NCI-H2196 (cell line): ENCODE measurements at regions not wholly inside any gene's neighbourhood (a gene's known extent, or its start where the extent isn't known, plus 50 kb on each side); places are given as distances from the start of the nearest gene placed in this dataset.

Experiments
- DNase-seq: peaks from one replicate; lab custom pipeline; 2025; ENCODE audit not compliant: unreplicated experiment; lab: John Stamatoyannopoulos, UW

DNA sequence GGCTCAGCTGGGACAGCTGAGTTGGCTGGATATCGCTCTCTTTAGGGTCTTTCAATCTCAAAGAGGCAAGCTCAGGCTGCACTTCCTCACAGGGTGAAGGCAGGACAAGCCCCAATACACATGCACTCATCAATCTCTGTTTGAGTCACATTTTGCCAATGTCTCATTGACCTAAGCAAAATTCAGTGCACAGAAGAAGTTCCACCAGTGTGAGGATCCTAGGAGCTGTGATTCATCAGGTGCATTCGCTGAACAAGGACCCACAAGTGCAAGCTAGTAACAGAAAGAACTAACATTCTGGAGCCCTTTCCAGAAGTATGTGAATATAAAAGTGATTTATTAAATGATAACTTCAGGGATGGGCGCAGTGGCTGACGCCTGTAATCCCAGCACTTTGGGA lies 477.2 kb downstream of the GPAM start:
- DNase-seq, result no peak

DNA sequence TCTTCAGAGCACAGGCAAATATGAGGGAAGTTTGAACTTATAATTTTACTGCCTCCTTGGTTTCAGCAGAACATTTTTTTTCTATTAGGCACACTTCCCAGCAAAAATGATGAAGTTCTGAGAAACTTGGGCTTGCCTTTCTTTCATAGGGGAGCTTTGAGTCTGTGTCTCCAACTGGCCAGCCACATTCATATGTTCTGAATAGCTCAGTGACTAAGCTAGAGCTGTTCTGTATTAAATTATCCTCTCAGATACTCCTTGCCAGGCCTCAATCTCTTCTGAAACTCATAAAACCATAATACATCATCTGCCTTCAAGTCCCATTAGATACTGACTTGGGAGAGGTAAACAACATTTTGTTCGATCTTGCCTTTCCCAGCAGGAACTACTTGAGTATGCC lies 476.5 kb downstream of the GPAM start:
- no peak for DNase-seq

DNA sequence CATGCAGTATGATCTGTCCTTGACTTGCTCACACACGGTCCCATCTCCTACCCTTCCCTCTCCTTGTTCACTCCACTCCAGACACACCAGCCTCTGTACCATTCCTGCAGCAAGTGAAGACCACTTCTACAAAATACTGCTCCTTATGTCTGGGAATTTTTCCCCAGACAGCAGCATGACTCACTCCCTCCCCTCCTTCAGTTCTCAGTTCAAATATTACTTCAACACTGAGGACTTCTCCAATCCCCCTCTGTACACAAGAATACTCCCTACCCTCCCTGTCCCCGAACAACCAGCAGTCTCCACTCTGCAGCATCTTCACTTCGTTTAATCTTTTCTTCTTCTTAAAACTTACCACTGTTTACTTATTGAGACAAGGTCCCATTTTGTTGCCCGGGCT lies 474.0 kb downstream of the GPAM start:
- DNase-seq, result no peak

DNA sequence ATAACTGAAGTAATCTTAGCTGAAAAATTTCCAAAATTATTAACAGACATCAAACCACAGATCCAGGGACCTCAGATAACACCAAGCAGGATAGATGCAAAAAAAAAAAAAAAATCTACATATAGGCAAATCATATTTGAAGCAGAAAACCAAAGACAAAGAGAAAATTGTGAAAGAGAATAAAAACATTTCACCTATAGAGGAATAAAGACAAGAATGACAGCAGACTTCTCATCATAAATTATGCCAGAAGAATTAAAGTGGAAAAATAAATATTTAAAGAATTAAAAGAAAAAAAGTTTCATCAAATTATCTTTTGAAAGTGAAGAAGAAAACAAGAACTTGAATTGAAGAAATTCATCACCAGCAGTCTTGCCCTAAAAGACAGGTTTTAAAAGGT lies 467.5 kb downstream of the GPAM start:
- no peak for DNase-seq

DNA sequence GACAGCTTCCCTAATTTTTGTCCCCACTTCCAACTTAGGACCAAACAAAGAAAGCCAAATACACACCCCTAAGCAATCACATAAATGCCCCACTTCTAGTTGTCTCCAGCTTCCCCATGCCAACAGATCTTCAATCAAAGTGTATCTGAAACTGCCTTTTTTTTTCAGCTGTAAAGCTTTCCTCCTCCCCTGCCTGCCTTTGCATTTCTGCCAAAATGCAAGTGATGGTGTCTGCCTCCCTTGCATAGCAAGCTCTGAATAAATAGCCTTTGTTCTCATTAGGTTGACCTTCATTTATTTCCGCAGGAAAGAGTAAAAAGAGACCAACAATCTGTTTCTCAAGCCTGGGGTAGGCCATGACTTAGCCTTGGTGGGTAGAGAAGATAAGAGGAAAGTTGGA lies 459.4 kb downstream of the GPAM start:
- DNase-seq, result no peak

DNA sequence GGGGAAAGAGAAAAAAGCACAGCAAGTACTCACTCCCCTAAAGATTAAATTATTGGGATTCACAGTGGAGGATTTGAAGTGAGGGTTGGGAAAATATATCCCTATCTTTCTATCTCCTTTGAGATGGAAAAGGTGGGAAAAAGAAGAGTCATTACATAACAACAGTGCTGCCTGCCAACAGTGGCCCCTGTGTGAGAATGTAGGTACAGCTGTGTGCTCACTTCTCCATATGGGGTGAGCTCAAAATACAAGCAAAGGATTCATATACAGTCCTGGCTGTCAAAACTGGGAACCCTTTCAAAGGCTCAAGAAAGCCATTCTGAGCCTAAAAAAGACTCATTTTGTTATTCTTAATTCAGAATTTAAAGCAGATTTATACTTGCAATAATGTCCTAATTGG lies 458.5 kb downstream of the GPAM start:
- DNase-seq, result no peak

DNA sequence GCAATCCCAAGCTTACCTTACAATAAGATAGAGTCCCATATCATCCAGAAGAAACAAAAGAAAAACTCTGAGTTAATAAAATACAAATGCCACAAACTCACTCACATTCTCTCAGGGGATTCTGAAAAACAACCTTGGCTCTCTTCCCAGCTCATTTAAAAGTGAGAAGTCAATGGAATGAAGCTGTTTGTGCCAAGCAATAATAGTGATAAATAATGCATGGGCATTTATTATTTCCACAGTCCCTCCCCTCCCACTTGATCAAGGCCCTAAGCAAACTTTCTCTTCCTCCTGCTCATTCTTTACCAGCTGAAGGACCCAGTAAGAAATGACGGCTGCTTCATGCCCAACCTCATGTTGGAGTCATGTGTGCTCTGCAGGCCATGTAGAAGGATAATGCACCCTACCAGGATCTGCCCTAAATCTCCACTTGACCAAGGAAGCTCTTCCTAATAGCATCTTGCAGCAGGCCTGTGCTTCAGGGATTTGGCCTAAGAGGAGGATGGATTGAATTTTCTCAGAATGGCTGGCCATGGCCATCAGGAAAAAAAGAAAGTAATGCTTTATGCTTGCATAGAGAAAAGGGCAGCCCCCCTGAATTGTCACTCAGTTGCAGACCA lies 451.3 kb downstream of the GPAM start:
- DNase-seq, result no peak

DNA sequence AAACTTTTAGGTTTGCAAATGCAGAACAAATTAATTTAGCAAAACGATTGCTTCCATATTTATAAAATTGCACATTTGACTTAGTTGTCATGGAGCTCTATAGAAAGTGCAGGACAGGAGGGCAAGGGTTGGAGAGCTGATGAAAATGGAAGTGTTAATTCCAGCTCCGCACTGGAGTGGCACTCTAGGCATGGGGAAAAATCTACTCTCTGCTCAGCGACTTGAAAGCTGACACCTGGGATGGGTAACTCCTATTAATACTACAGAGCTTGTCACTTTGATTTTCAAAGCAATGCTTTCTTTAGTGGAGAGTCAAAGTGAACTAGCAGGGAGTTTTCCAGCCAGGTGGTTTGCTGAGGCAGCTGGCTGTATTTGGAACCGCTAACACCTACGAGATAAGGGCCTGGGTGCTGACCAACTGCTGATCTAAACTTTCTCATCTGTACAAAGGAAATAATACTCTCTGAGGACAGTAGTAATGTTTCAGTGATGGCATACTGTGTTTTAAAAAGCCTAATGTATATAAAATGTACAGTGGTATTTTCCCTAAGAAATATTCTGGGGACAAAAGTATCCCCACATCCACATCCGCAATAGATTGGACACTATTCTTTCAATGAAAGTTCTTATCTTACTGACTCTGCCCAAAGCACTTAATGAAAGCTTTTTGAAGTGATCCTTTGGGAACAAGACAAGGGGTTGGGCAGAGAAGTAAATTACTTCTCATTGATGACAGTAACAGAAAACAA lies 444.3 kb downstream of the GPAM start:
- no peak for DNase-seq

DNA sequence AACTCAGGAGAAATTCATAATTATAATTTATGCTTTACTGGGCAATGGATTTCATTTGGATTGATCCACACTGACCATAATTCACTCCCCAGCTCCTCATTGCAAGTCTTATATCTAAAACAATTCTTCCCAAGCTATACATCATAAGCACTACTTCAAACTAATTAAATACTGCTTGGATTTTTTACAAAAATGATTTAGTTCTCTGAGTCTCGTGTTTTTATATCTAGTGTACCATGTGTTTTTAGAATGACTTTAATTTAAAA lies 443.8 kb downstream of the GPAM start:
- DNase-seq, result no peak

DNA sequence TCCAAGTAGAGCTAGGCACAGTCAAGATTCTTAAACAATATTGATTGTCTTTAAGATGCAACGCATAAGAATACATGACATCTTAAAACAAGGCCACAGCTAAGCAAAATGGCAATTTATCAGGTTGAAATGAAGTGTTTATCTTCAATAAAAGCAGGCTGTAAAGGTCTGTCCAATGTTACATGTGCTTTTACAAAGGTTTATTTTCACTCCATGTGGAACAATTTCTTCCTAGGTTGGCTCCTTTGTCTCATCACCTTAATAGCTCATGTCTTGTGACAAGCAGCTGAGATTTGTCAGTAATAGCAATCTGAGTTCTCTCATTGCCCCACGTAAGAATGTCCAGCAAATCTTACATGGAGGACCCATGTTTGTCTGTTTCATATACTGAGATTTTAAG lies 437.6 kb downstream of the GPAM start:
- no peak for DNase-seq

DNA sequence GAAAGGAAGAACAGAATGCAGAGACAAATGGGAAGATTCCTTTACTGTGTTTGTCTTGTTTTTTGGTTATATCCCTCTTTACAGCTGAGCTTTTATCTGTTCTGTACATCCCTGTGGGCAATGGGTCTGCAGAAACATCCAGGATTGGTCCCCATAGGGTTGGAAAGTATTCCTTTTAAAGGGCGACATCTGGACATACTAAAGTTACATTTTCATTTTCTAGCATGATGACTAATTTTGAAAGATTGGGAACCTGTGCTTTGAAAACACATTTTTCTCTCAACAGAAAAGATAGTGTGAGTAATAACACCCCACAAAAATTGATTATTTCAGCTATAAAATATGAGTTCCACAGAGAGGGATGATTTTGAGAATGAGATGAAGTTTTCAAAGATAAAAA lies 435.8 kb downstream of the GPAM start:
- no peak for DNase-seq

DNA sequence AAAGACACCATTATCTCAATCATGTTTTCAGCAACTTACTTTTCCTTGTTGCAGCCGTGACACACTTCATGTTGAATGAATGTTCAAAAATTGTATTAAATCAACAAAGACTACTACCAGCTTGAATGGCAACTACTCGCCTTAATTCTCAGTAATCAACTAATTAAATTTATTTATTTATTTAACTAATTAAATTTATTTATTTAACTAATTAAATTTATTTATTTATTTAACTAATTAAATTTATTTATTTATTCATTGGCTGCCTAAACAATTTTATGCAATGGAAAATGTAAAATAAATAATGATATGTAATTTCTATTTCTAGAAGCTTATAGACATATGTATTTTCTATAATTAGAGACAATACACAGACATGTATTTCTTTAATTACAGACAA lies 435.4 kb downstream of the GPAM start:
- no peak for DNase-seq

DNA sequence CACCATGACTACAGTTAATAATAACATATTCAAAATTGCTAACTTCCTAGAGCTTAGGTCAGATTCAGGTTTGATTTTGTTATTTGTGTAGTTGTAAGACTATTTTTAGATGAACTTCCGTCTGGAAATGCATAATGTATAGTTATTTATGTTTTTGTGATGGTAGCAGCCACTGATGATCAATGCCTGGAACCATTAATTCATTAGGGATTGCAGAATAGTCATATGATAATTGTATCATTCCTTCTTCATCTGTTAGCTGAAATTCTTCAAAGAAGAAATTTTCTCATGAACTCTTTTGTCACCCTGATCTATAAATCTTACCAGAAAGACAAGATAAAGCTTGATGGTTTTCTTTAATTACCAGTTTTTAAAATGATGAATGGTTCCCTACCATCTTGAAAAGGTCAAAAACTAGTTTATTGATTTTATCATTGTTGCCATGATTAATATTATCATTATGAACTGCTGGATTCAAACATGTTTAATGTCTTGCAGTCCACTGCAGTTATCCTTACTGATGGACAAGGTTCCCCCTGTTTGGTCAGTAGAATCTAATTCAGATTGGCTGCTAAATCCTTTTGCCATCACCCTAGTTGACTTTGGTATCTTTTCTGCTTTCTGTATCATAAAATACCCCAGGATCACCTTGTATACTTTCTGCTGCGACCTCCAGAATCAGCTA lies 433.3 kb downstream of the GPAM start:
- DNase-seq, result no peak

DNA sequence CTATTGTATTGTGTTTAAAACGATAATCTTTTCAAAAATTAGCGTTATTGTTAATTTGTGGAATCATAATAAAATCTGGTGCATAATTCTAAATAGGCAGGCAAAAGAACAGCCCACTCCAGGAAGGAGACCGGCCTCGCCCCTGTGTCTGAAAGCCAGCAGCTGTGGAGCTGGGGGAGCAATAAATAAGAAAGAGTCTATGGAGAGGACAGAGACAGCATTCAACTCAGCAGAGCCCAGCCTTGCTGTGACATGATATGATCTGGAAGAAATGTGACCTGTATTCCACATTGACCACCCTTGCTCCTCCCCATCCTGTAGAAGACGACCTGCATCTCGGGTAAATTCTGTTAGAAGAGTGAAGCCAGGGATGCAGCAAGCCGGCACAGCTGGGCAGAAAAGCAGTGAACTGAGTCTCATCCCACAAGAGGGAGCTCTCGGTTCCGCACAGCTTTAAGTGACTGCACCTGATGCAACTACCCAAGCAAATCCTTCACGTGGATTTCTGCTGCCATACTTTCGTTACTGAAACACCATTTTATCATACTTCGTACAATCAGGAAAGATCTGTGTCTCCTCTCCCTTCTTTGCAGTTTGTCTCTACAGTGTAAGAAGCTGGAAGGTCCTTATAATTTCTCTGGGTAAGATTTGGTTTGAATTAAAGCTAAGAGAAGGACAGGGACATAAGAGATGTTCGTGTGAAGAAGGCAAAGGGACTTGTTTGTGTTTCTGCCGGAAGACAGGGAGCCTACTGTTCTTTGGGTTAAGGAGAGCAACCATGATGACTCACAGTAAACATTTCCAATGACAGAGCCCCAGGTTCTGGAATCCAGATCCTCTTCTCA lies 427.1 kb downstream of the GPAM start:
- DNase-seq, result no peak

DNA sequence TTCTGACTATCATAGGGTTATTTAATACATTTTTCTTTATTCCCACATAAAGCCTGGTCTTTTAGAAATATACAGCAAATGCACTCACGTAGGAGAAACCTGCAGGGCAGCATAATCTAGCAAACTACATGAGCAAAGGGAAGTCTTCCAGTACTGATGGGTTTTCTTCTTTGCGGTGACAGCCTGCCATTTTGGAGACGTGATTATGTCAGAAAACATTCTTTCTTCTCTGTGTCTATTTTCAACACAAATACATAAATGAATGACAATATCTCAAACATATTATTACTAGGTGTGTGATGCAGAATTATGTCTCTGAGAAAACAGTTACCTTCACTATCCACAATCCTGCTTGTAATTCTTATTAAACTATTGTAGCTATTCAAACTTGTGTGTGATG lies 425.0 kb downstream of the GPAM start:
- no peak for DNase-seq

DNA sequence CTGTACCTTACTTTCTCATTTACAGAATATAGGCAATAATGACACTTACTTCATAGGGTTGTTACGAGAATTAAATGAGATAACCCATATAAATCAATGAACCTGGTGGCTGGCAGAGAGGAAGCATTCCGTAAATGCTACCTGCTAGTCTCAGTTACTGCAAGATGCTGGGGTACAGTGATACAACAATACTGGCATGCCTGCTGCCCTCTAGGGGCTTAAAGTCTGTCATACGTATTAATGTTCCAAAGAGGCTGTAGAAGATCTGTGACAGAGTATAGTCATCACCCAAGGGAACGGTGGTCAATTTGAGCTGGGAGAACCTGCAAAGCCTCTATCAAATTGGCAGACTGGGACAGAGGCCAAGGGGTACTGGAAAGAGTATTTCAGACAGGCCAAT lies 421.5 kb downstream of the GPAM start:
- DNase-seq, result no peak

DNA sequence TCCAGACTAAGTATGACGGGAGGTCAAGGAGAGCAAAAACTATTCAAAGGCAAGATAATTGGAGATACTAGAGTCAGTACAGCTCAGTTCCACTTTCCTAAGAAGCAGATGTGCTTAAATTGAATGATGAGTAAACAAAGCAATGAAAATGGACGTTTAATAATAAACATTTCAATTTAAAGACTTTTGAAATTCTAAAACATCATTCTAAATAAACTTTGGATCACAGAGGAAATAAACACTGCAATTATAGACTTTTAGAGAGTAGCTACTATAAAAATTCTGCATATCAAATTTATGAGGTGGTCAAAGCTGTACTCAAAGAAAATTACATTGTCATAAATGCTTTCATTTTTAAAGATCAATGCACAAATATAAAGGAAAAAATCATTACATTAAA lies 418.3 kb downstream of the GPAM start:
- no peak for DNase-seq

DNA sequence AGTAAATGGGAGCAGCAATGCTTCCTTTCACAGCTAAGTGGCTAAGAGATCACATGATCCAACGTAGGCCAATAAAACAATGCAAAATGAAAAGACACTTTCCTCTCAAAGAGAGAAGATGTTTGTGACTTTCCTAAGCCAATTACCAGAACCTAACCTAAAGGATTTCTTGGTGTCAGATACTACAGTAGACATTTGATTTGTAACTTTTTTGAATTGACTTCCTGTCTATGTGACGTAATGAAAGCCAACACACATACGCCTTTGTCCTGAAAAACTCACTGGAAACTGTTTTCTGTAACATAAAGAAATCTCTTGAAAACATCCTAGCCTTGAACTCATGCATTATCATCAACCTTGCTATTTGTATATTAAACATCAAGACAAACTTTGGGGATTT lies 417.1 kb downstream of the GPAM start:
- DNase-seq, result no peak

DNA sequence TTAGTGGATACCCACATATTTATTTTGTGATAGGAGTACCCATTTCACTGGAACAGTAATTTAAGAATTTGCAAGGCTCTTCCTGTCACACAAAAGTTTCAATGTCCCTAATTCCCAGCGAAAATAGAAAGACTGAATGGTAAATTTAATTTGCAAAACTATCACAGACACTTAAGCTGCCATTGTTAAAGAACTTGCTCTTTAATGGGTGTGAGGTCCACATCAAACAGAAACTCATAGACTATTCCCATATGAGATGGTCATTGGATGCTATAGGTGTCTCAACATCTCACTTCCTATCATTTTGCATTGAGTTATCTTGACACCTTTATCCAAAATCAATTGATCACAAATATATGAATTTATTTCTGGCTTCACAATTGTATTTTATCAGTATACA lies 415.9 kb downstream of the GPAM start:
- DNase-seq, result no peak

DNA sequence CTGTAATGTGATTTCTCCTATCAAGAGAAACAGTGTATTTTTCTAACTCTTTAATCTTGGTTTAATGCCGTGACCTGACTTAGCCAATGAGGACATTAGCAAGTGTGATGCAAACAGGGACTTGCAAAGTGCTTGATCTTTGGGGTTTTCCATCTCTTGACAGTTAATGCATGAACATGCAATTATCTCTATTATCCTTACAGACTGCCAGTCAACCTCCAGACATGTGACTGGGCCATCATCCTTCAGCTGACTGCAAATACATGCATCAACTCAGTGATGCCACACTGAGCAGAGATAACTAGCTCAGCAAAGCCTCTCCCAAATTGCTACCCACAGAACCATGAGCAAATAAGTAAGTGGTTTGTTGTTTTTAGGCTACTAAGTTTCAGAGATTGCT lies 409.6 kb downstream of the GPAM start:
- no peak for DNase-seq

DNA sequence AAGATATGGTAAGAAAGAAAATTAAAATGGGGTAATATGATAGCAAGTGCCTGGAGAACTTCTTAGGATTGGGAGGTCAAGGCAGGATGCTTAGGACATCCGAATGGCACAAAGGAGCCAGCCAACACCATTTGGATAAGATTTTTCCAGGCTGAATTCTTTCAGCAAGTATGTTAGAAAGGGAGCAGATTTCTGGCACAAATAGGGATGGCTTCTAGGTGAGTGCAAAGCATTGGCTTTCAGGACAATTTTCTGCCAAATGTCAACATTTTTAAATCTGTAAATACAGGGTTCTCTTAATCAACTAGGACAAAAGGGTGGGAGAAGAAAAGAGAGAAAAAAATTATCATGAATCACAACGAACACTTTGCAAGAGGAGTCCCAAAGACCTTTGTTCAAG lies 409.1 kb downstream of the GPAM start:
- no peak for DNase-seq

DNA sequence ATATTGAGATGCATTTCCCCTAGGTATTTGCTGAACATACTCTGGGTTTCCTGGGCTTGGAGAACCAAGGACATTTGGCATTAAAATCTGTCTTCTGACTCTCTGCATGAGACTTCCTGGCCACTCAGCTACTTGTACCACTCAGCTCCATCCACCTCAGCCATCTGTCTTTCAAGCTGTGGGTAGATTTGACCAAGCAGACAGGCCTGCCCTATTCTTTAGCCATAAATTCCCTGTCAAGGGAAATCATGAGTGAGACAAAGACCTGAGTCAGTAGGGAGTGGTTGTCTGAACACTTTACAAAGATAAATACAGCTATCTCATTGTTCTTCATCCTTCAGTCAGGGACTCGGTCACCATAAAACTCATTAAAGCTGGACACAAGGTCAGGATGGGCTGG lies 399.1 kb downstream of the GPAM start:
- no peak for DNase-seq
